NCI-H128 (cell line): ENCODE measurements at regions not wholly inside any gene's neighbourhood (a gene's known extent, or its start where the extent isn't known, plus 50 kb on each side); places are given as distances from the start of the nearest gene placed in this dataset.

ENCODE experiments used
- DNase-seq: peaks from one replicate; lab custom pipeline; 2025; ENCODE audit not compliant: unreplicated experiment; lab: John Stamatoyannopoulos, UW

DNA sequence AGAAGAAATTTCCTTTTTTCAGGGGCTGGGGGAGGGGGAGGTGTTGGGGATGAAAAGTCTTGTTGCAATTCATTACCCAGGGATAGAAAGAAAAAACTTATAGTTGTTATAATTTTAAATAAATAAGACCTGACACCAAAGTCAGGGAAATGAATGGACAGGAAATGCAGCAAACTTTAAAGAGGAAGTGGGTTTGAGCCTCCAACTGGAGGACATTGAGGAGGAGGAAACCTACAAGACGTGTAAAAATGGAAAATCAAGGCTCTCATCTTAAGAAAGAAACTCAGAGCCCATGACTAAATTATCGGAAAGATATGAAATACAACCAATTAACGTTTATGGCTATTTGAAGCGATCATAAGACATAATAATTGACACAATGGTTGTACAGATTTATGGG, 54.4 kb downstream of the NIBAN1 start:
- no peak for DNase-seq

DNA sequence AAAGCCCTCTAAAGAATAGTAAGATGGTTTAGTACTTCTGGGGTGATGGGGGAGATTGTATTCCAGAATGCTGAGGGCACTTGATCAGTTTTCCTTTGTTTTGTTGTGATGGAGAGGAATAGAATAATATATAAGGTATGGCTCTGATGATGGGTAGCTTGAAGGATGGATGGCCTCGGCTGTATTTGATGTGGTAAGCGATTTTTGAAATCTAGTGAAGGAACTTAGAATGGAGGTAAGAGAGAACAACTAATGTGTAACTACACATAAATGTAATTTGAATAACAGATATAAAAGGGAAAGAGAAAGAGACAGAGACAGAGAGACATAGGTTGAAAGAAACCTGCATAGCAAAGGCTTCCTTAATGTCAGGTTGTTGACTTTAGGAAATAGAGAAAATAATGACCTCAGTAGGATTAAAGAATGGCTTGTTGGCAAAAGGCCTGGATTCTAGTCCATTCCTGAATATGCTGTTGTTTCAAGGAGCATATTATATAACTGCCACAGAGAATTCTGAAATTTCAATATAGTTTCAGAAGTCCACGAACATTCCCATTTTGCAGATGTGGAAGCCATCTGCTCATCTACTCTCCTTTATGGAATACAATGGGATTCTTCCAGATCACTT, 58.7 kb downstream of the NIBAN1 start:
- no peak for DNase-seq

DNA sequence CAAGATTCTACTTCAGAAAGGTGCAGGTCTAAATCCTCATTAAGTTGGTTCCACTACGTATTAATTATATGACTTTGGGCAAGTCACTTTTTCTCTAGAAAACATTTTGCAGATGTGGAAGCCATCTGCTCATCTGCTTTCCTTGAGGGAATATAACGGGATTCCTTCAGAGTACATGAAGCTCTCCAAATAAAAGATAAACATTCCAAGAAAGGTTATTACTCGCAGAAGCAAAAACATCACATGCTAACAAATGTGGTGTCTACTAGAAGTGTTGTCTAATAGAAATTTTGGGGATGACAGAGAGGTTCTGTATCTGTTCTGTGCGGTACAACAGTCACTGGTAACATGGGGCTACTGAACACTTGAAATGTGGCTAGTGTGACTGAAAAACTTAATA, 60.2 kb downstream of the NIBAN1 start:
- DNase-seq, result no peak

DNA sequence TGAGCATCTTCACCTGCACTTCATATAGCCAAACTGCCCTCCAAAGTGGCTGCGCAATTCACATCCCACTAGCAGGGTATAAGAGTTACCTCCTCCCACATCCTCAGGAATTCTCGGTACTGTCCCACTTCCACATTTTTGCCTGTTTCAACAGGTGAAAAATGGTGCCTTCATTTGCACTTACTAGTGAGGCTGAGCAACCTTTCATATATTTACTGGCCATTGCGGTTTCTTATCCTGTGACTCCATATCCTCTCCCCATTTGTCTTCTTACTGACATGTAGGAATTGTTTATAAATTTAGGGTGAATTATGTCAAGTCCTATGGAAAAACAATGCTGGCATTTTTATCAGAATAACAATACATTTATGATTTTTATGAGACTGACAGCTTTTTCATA, 61.9 kb downstream of the NIBAN1 start:
- no peak for DNase-seq

DNA sequence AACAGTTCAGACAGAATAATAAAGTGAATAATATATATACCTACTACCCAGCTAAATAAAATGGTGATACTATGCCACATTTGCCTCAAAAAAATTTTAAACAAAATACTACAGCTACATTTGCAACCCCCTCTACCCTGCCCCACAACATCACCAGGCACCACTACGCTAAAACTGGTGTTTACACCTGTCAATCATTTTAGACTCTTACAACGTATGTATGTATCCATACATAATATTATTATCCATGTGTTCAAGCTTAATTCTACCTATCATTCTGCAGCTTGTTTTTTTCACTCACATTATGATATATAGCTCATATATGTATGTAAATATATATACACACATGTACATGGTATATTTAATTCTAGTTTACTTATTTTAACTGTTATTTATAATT, 62.5 kb downstream of the NIBAN1 start:
- DNase-seq, result no peak

DNA sequence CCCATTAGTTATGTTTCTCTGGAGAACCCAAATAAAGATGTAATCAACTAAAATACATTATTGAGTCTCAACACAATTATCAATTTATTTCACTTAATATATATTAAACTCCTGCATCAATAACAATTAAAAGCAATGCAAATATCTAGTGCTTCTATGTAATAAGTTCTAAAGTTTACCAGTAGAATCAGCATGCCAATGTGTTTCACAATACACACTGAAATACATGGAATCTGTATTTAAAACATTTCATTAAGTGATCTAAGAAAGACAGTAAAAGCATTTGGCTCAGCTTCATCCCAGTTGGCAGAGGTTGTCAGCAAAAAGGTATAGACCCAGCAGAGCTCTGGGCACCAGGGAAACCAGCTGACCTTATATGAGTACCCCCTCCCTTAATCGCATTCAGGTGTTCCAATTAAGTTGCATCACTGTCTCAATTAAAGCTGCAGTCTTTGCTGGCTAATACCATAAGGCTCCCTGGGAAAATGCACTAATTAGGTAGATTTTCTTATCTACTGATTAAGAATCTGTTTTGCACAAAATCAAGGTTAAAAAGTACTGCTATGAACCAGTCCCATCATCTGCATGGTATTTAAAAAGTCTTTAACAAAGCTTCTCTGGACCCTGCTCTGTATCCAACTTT, 63.1 kb downstream of the NIBAN1 start:
- DNase-seq, result no peak

DNA sequence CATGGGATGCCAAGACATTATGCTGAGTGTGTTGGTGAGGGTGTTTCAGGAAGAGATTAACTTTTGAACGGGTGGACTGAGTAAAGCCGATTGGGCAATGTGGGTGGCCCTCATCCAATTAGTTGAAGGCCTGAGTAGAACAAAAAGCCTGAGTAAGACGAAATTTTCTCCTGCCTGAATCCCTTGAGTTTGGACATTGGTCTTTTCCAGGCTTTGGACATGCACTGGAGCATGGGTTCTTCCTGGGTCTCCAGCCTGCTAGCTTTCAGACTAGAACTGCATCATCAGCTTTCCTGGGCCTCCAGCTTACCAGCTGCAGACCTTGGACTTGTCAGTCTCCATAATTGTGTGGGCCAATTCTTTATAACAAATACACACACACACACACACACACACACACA, 63.6 kb downstream of the NIBAN1 start:
- DNase-seq, result no peak

DNA sequence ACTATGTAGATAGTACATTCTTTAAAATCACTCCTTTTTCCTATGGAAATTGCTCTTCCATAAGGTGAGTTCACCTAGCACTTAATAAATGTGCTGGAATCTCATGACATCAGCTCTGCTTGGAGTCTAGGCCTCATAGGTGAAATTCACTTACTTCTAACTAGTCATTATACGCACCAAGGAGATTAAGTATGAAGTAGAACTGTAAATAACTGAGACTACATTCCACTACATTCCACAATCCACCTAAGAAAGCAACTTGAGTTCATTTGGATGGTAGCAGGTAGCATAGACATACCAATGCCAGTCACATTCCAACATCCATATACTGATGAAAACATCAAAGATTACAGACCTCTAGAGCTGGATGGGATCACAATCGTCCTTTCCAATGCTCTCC, 64.3 kb downstream of the NIBAN1 start:
- DNase-seq, result no peak

DNA sequence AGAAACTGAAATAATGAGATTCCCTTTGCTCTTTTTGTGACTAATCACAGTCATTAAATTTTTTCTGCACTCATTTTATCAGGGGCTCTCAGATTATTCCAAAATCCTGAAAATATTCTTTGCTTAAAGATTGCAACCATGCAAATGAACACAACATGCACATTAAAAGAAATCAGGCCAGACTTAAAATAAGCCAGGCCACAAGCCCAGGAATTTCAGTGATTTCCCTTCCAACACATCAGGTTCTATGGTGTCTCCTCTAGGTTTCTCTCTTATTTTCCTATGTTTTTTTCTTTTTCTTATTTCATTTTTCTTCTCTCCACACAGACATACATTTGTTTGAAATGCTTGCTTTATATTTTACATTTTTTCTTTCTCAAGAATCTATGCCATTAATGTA, 65.3 kb downstream of the NIBAN1 start:
- DNase-seq, result no peak

DNA sequence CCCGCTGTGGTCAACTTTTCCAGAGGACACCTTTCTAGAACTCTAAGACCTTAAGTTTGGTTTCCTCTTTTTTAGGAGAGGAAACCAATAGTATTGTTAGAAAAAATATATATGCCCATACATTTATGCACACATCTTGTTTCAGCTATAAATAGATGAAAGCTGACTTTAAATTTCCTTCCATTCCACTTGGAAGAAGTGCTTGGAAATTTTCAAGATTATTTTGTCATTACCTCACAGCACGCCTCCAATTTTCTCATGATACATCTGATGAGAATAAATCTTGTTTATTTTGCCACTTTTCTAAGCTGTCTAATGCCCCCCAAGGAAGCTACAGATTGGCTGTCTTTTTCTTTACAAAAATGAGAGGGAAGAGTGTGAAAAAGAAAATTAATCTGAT, 65.8 kb downstream of the NIBAN1 start:
- no peak for DNase-seq

DNA sequence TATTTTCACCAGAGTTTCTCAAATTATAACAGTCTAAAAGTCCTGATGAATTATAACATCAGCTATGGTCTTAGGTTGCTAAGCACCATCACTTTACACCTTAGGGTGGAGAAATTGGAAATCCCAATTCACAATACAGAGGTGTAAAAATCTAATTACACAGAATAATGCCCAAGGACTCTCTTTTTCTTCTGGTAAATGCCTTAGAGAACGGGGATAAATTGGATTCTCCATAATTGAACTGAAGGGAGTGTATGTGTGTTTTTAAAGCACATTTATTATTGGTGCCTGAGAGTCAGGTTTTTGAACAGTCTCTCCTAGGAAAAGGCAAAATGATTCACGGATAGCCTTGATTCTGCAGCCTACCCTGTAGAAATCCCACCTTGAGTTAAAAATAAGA, 66.8 kb downstream of the NIBAN1 start:
- no peak for DNase-seq

DNA sequence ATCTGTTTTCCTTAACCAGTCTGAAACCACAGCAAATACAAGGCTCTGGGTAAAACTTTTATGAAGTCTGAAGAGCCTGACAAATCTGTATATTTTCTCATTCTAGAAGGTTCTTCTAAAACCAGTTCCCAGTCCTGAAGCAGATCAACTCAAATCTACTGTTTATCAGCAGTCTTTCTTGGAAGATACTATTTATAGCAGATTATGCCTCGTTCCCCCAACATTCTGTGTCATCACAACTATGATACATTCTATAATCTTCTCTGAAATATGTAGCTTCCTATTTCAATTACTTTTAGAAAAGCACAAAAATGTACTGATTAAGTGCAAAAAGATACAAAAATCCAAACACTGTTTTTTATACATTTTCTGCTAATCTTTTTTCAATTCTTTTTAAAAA, 67.5 kb downstream of the NIBAN1 start:
- DNase-seq, result no peak

DNA sequence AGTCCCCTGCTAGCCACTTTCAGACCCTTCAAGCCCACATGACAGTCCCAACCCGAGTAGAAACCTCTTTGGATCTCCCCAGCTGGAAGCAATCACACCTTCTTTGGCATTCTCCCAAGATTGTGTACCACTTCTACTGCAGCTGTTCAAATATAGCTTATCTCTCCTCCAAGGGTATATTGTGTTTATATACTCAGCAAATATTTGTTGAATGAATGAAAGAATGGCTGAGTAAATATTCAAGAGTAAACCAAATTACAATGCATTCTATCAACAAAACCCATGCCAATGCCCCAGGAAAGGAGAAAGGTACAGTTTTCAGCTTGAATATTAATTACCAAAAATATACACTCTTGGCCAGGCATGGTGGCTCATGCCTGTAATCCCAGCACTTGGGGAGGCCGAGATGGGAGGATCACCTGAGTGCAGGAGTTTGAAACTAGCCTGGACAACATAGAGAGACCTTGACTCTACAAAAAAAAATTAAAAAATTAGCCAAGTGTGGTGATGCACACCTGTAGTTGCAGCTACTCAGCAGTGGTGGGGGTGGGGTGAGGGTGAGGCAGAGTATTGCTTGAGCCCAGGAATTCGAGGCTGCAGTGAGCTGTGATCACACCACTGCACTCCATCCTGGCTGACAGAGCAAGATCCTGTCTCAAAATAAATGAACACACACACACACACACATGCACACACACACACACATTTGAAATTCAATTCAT, 68.5 kb downstream of the NIBAN1 start:
- peak; percentile 62 for DNase-seq

DNA sequence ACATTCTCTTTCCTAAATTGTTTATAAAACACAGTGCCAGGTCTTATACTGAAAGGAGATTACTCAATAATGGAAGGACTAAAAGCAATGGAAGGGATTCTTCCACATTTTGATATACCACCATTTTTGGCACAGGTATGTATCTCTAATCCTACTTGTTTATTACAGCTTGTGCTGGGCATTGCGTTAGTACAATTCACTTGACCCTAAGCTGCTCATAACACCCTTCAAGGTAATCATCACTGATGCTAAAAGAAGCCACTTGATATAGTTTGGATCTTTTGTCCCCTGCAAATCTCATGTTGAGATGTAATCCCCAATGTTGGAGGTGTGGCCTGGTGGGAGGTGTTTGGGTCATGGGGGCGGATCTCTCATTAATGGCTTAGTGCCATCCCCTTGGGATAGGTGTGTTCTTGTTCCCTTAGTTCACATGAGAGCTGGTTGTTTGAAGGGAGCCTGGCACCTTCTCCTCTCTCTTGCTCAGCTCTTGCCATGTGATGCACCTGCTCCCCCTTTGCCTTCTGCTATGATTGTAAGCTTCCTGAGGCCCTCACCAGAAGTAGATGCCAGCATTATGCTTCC, 71.1 kb downstream of the NIBAN1 start:
- DNase-seq, result no peak

DNA sequence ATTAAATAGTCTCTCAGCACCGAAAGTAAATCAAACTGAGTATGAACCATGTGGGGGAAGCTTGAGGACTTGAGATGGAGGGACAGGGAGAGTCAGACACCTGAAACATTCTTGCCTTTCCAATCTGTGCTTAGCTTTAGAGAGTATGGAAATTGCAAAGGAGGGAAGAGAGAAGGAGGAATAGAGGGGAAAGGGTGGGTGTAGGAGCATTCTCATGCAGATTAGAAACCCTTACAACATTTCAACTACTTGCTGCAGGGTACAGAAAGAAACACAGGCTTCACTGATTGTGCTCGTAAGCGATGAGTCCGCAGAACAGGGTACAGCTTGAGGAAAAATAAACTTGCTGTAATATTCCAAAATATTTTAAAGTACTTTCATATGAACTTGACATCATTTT, 73.8 kb downstream of the NIBAN1 start:
- DNase-seq, result no peak

DNA sequence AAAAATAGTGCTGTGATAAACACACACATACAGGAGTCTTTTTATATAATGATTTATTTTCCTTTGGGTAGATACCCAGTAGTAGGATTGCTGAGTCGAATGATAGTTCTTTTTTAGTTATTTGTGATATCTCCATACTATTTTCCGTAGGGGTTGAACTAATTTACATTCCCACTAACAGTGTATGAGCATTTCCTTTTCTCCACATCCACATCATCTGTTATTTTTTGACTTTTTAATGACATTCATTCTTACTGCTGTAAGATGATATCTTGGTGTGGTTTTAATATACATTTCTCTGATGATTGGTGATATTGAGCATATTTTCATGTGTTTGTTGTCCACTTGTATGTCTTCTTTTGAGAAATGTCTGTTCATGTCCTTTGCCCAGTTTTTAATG, 78.3 kb downstream of the NIBAN1 start:
- no peak for DNase-seq

DNA sequence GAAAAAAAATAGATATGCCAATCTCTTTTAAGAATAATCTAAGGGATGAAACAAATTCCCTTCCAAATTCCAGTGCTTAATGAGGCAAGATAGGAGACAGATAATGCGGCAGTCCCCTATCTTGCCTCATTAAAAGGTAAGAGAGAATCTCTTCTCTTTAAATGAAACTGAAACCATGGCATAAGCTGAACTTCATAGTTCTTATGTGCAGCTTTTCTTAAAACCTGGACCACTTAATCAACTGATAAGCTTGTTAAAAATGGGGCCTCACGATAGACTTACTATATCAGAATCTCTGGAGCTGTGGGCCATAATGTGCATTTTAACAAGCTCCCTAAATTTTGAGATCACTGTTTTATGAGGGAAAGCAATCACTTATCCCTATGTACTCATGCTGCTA, 79.2 kb downstream of the NIBAN1 start:
- no peak for DNase-seq

DNA sequence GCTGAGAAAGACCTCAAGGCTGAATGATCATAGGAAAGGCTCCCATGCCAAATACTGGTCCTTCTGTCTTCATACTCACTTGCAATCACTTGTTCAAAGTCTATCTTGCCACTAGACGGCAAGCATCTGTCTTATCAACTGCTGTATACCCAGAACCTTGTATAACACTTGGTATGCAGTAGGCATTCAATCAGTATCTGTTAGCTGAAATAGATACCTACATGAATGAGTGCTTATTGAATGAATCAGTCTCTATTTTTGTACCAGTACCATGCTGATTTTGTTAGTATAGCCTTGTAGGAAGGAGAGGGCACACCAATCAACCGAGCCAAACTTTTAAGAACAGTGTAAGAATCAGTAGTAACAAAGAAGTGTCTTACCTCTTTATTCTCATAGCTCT, 80.6 kb downstream of the NIBAN1 start:
- no peak for DNase-seq

DNA sequence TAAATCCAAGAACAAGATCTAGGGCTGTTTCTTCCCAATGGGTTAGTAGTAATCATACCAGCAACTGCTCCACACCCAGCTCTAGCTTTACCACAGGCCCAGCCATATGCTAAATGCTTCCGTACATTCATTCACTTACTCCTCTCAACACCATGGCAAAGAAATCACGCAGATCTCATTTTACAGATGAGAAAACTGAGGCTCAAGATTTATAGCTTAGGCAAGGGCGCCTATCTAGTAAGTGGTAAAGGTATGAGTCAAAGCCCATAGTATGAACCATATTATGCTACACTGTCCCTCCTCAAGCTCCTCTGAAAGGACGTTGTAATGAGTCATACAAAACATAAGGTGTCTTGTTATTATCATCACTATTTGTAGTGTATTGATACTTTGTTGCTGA, 82.2 kb downstream of the NIBAN1 start:
- no peak for DNase-seq

DNA sequence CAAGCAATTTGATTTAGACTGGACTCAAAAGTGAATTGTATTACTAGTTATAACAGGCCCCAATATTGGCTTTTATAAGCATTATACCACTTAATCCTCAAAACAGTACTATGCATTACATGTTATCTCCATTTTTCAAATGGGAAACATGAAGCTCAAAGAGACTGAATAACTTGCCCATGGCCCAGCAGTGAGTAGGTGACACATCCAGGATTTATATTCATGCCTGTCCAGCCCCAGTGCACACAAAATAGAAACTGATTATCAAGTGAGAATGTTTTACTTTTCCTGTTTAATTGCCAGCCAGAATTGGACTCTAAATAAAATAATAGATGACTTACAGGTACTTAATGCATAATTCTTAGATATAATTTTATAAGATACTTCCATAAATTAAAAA, 82.9 kb downstream of the NIBAN1 start:
- no peak for DNase-seq

DNA sequence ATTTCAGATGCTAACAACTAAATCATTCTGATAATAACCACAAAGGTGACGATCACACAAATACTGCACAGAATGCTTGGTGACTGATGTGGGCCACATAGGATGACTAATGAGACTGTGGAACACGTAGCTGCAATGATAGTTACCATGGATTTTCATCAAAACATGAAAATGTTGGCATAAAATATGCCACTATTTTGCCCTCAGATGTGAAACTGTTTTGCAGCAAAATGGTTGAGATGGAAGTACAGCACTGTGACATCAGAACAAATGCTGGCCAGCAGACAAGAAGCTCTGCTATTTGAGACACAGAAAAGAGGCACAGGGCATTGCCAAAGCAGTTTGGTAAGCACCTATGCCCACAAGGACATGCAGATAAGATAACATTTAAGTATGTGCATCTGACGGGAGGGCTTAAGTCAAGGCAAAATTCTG, 83.8 kb downstream of the NIBAN1 start:
- no peak for DNase-seq

DNA sequence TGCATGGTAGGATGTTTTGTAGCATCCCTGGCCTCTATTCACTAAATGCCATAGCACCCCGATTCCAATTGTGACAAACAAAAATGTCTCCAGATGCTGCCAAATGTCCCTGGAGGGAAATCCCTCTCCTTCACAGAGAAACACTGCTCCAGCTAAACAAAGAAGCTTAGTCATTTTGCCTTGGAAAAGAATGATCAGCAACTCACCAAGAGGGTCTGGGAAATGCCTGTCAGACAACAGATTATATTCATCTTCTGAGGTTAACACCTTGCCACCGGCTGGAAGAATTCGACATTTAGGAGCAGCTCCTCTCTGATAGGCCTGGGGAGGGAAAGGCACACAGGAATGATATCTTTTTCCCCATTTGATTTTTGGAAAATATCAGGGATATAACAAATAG, 84.4 kb downstream of the NIBAN1 start:
- no peak for DNase-seq
